ENCODE measurements at regions not wholly inside any gene's neighbourhood (a gene's known extent, or its start where the extent isn't known, plus 50 kb on each side); places are given as distances from the start of the nearest gene placed in this dataset.

DNA sequence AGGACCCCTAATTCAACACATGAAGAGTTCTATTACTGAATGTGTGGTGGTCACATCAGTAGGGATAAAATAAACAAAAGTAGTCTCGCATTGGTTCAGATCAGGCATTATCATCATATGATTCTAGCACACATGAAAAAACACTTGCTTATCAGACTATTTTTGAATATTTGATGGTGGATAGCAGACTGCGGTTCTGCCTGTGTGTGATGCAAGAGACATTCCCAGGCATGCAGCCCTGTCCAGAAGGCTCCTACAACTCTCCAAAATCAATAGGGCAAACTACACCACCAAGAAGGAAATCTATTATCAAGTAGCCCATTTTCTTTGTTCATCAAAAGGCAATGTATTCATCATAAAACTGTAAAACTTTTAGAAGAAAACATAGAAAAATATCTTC, 304.7 kb downstream of the DUSP10 start:
- Histone ChIP-seq H3K4me3 (ENCODE audit: low read depth in 1 of 3, low read length in 3 of 3) (no peak overlapping the region), H3K9me3 (ENCODE audit: control insufficient read depth in 2 of 2, insufficient read depth in 1 of 2, low read depth in 1 of 2, low read length in 1 of 2) (no peaks in the 10 kb centered on the region), H3K36me3 (ENCODE audit: control insufficient read depth in 3 of 3, insufficient read depth in 2 of 3, low read depth in 1 of 3, low read length in 3 of 3) (no peaks in the 10 kb centered on the region), H3K27ac (ENCODE audit: low read depth in 1 of 3, low read length in 2 of 3) (no peak overlapping the region), H3K27me3 (ENCODE audit: control insufficient read depth in 3 of 3, insufficient read depth in 3 of 3, low read length in 3 of 3) (peaks cover 0 to 2% (median 0%) of the 10 kb centered on the region in 3 donors), H3K4me1 (ENCODE audit: control insufficient read depth in 3 of 3, insufficient read depth in 2 of 3, low read depth in 1 of 3, low read length in 2 of 3) (no peaks in the 10 kb centered on the region)
- DNase-seq (no peak), FAIRE-seq (no peak)
- 44 to 78% (median 72%) methylated on average over 2 of the region's 2 CpGs for WGBS, 3 donors

DNA sequence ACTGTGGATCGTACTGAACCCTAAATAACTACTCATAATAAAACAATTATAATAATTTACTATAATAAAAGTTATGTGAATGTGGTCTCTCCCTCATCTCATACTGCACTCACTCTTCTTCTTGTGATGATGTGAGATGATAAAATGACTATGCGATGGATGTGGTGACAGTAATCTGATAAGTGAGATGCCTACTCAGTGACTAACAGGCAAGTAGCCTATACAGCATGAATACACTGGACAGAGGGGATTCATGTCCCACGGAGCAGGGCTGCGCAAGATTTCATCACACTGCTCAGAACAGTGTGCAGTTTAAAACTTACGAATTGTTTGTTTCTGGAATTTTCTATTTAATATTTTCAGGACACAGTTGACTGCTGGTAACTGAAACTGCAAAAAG, 304.0 kb downstream of the DUSP10 start:
- Histone ChIP-seq H3K27ac (ENCODE audit: low read depth in 1 of 3, low read length in 2 of 3) (no peak overlapping the region), H3K4me1 (ENCODE audit: control insufficient read depth in 3 of 3, insufficient read depth in 2 of 3, low read depth in 1 of 3, low read length in 2 of 3) (no peaks in the 10 kb centered on the region), H3K4me3 (ENCODE audit: low read depth in 1 of 3, low read length in 3 of 3) (no peak overlapping the region), H3K36me3 (ENCODE audit: control insufficient read depth in 3 of 3, insufficient read depth in 2 of 3, low read depth in 1 of 3, low read length in 3 of 3) (no peaks in the 10 kb centered on the region), H3K27me3 (ENCODE audit: control insufficient read depth in 3 of 3, insufficient read depth in 3 of 3, low read length in 3 of 3) (peaks cover 0 to 2% (median 0%) of the 10 kb centered on the region in 3 donors), H3K9me3 (ENCODE audit: control insufficient read depth in 2 of 2, insufficient read depth in 1 of 2, low read depth in 1 of 2, low read length in 1 of 2) (no peaks in the 10 kb centered on the region)
- FAIRE-seq (no peak), DNase-seq (no peak)
- 83 to 86% (median 85%) methylated on average over 5 of the region's 5 CpGs for WGBS, 3 donors

DNA sequence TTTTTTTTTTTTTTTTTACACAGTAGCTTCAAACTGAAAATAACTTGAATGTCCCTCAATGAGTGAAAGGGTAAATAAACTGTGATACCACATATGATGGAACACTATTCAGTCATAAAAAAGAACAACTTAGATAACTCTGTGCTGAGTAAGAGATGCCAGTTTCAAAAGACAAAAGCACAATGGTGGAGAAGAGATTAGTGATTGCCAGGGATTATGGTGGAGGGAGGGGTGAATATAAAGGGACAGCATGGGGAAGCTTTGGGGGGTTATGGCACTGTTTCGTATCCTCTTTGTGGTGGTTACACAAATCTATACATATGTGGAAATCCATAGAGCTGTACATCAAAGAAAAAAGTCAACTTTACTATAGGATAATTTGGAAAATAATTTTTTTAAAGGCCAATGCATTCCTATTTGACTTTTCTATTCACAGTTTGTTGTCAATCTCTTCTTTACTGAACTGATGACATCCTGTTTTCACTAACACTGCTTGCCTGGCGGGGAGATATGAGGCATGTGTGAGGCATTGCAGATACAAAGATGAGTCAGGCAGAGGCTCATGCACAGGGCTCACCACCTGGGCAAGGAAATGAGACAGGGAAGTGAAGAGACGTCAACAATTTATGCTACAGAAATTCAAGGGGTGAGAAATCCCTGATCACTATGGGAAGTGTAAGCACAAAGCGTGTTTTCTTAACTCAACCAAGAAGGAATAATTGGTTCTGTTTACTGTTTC, 302.7 kb downstream of the DUSP10 start:
- Histone ChIP-seq H3K36me3 (ENCODE audit: control insufficient read depth in 3 of 3, insufficient read depth in 2 of 3, low read depth in 1 of 3, low read length in 3 of 3) (no peaks in the 10 kb centered on the region), H3K27me3 (ENCODE audit: control insufficient read depth in 3 of 3, insufficient read depth in 3 of 3, low read length in 3 of 3) (peaks cover 0 to 2% (median 0%) of the 10 kb centered on the region in 3 donors), H3K9me3 (ENCODE audit: control insufficient read depth in 2 of 2, insufficient read depth in 1 of 2, low read depth in 1 of 2, low read length in 1 of 2) (no peaks in the 10 kb centered on the region), H3K27ac (ENCODE audit: low read depth in 1 of 3, low read length in 2 of 3) (no peak overlapping the region), H3K4me1 (ENCODE audit: control insufficient read depth in 3 of 3, insufficient read depth in 2 of 3, low read depth in 1 of 3, low read length in 2 of 3) (no peaks in the 10 kb centered on the region), H3K4me3 (ENCODE audit: low read depth in 1 of 3, low read length in 3 of 3) (no peak overlapping the region)
- WGBS, 3 donors, result 56 to 61% (median 59%) methylated on average over 4 of the region's 4 CpGs
- no peak for DNase-seq
- FAIRE-seq, result no peak

DNA sequence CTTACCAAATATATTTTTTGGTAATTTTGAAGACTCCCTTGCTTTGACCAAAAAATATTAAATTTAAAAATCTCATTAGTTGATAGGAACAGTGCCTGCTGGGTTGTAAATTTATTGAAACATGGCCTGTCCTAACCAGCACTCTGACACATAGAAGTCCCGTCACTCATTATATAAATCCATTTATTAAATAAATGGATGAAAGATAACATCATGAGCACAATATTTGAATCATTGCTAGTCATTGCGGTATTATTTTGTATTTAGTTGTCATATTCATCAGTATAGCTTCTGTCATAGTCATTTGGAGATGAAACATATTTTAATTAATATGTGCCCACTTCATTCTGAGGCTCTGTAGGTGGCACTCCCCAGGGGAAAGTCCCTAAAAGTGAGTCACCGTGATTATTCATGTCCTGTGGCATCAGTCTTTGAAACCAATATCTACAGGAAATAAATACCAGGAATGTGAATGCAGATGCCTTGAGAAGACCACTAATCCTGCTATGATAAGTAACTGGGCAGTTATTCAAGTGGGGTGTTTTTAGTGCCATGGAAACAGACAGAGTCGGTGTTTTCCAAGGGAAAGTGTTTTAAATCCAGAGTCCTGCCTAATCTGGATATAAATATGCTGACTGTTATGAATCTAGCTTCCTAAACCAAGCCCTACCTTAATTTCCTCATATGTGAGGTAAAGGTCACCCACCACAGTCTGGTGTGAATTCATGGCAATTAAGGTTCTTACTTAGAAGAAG, 302.0 kb downstream of the DUSP10 start:
- Histone ChIP-seq H3K4me3 (ENCODE audit: low read depth in 1 of 3, low read length in 3 of 3) (no peak overlapping the region), H3K27me3 (ENCODE audit: control insufficient read depth in 3 of 3, insufficient read depth in 3 of 3, low read length in 3 of 3) (peaks cover 0 to 2% (median 0%) of the 10 kb centered on the region in 3 donors), H3K9me3 (ENCODE audit: control insufficient read depth in 2 of 2, insufficient read depth in 1 of 2, low read depth in 1 of 2, low read length in 1 of 2) (no peaks in the 10 kb centered on the region), H3K36me3 (ENCODE audit: control insufficient read depth in 3 of 3, insufficient read depth in 2 of 3, low read depth in 1 of 3, low read length in 3 of 3) (no peaks in the 10 kb centered on the region), H3K4me1 (ENCODE audit: control insufficient read depth in 3 of 3, insufficient read depth in 2 of 3, low read depth in 1 of 3, low read length in 2 of 3) (no peaks in the 10 kb centered on the region), H3K27ac (ENCODE audit: low read depth in 1 of 3, low read length in 2 of 3) (peak overlapping the region in 1 of 3 donors; percentile 34)
- DNase-seq (peak in 1 of 2 donors; percentile 7), FAIRE-seq (no peak)
- 25 to 41% (median 30%) methylated on average over 4 of the region's 4 CpGs for WGBS, 3 donors

DNA sequence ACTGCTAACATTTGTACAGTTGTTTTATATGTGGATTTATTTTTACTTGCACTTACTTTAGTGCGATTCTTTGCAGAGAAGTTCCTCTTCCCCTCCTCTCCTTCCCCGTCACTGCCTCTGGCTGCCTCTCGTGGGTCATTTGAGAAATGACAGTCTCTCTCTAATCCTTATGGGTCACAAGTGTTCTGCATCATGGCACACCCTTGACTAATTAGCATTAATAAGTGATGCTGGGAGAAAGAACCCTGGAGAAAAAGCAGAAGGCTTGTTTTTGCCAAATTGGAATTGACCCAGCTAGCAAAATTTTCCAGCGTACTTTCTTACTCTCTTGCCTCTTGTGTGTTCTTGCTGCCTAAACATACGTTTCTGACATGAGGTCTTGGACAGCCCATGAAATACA, 301.2 kb downstream of the DUSP10 start:
- no peak overlapping the region for H3K4me3 ChIP-seq (ENCODE audit: low read depth in 1 of 3, low read length in 3 of 3)
- H3K9me3 ChIP-seq (ENCODE audit: control insufficient read depth in 2 of 2, insufficient read depth in 1 of 2, low read depth in 1 of 2, low read length in 1 of 2), result no peaks in the 10 kb centered on the region
- H3K36me3 ChIP-seq (ENCODE audit: control insufficient read depth in 3 of 3, insufficient read depth in 2 of 3, low read depth in 1 of 3, low read length in 3 of 3), result no peaks in the 10 kb centered on the region
- no peak for FAIRE-seq
- H3K4me1 ChIP-seq (ENCODE audit: control insufficient read depth in 3 of 3, insufficient read depth in 2 of 3, low read depth in 1 of 3, low read length in 2 of 3), result no peaks in the 10 kb centered on the region
- DNase-seq, result peak in 1 of 2 donors; percentile 15
- 40 to 60% (median 52%) methylated on average over 5 of the region's 5 CpGs for WGBS, 3 donors
- peak overlapping the region in 1 of 3 donors; percentile 34 for H3K27ac ChIP-seq (ENCODE audit: low read depth in 1 of 3, low read length in 2 of 3)
- H3K27me3 ChIP-seq (ENCODE audit: control insufficient read depth in 3 of 3, insufficient read depth in 3 of 3, low read length in 3 of 3), result peaks cover 0 to 2% (median 0%) of the 10 kb centered on the region in 3 donors

DNA sequence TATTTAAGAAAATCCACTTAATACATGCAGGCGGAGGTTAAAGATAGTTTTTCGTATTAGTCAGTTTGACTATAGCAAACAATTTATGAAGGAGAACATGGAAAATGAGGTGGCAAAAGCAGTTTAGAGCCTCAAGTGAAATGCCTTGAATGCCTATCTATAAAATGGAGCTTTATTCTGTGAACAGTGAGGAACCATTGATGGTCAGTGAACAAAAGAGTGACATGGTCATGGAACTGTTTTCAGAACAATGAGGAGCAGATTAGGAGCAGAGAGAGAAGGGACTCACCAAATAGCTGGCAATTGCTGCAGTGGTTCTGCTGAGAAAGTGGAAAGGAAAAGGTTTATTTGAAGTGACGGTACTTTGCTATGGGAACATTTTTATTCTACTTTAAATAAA, 299.8 kb downstream of the DUSP10 start:
- whole genome bisulfite sequencing, 3 donors, result 57 to 77% (median 58%) methylated on average over 3 of the region's 3 CpGs
- FAIRE-seq (no peak), DNase-seq (no peak)
- Histone ChIP-seq H3K27me3 (ENCODE audit: control insufficient read depth in 3 of 3, insufficient read depth in 3 of 3, low read length in 3 of 3) (peaks cover 0 to 2% (median 0%) of the 10 kb centered on the region in 3 donors), H3K9me3 (ENCODE audit: control insufficient read depth in 2 of 2, insufficient read depth in 1 of 2, low read depth in 1 of 2, low read length in 1 of 2) (no peaks in the 10 kb centered on the region), H3K4me3 (ENCODE audit: low read depth in 1 of 3, low read length in 3 of 3) (no peak overlapping the region), H3K27ac (ENCODE audit: low read depth in 1 of 3, low read length in 2 of 3) (no peak overlapping the region), H3K36me3 (ENCODE audit: control insufficient read depth in 3 of 3, insufficient read depth in 2 of 3, low read depth in 1 of 3, low read length in 3 of 3) (no peaks in the 10 kb centered on the region), H3K4me1 (ENCODE audit: control insufficient read depth in 3 of 3, insufficient read depth in 2 of 3, low read depth in 1 of 3, low read length in 2 of 3) (no peaks in the 10 kb centered on the region)

DNA sequence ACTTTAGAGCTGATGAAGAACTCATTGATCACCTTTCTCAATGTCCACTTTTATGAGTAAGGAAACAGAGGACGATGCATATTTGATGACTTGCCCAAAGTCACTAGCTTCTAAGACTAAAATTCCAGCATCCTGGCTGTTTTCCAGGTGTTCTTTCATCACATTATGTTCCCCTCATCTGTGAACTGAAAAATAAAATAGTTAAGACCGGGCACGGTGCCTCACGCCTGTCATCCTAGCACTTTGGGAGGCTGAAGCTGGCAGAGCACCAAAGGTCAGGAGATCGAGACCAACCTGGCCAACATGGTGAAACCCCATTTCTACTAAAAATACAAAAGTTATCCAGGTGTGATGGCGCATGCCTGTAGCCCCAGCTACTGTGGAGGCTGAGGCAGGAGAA, 297.5 kb downstream of the DUSP10 start:
- DNase-seq, result no peak
- Histone ChIP-seq H3K36me3 (ENCODE audit: control insufficient read depth in 3 of 3, insufficient read depth in 2 of 3, low read depth in 1 of 3, low read length in 3 of 3) (no peaks in the 10 kb centered on the region), H3K9me3 (ENCODE audit: control insufficient read depth in 2 of 2, insufficient read depth in 1 of 2, low read depth in 1 of 2, low read length in 1 of 2) (no peaks in the 10 kb centered on the region), H3K27ac (ENCODE audit: low read depth in 1 of 3, low read length in 2 of 3) (no peak overlapping the region), H3K4me1 (ENCODE audit: control insufficient read depth in 3 of 3, insufficient read depth in 2 of 3, low read depth in 1 of 3, low read length in 2 of 3) (no peaks in the 10 kb centered on the region), H3K4me3 (ENCODE audit: low read depth in 1 of 3, low read length in 3 of 3) (no peak overlapping the region), H3K27me3 (ENCODE audit: control insufficient read depth in 3 of 3, insufficient read depth in 3 of 3, low read length in 3 of 3) (no peaks in the 10 kb centered on the region)
- 83 to 90% (median 87%) methylated on average over 6 of the region's 6 CpGs for WGBS, 3 donors
- FAIRE-seq, result no peak

DNA sequence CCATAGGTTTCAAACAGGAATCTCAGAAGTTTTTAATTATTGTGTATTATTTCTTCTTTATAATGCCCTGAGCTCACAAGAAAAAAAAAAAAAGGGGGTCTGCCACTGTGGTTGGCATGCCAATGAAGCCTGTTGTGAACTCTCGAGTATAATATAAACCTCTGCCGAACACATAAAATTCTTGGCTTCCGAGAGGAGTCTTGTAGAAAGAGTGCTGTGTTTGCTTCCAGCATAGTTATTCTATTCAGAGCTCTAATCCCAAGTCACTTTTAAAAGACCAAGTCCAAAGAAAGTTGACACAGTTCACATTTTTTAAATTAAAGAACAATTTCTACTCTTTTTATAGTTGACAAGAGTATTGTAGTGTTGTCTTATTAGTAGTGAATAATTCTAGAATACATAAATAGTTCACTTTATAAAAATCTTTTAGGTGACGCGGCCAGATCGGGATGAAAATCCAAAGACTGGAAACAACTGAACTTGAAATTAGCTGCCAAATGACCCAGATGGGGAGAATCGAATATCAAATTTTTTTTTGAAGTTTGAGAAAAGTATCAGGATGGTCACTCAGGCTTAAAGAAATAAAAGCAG, 293.2 kb downstream of the DUSP10 start:
- no peak overlapping the region for H3K4me3 ChIP-seq (ENCODE audit: low read depth in 1 of 3, low read length in 3 of 3)
- 70 to 89% (median 88%) methylated on average over 7 of the region's 7 CpGs for WGBS, 3 donors
- no peak overlapping the region for H3K27ac ChIP-seq (ENCODE audit: low read depth in 1 of 3, low read length in 2 of 3)
- no peaks in the 10 kb centered on the region for H3K36me3 ChIP-seq (ENCODE audit: control insufficient read depth in 3 of 3, insufficient read depth in 2 of 3, low read depth in 1 of 3, low read length in 3 of 3)
- DNase-seq (no peak), FAIRE-seq (no peak)
- no peaks in the 10 kb centered on the region for H3K27me3 ChIP-seq (ENCODE audit: control insufficient read depth in 3 of 3, insufficient read depth in 3 of 3, low read length in 3 of 3)
- no peaks in the 10 kb centered on the region for H3K9me3 ChIP-seq (ENCODE audit: control insufficient read depth in 2 of 2, insufficient read depth in 1 of 2, low read depth in 1 of 2, low read length in 1 of 2)
- no peaks in the 10 kb centered on the region for H3K4me1 ChIP-seq (ENCODE audit: control insufficient read depth in 3 of 3, insufficient read depth in 2 of 3, low read depth in 1 of 3, low read length in 2 of 3)
